Gastroesophageal sphincter (tissue), 3 donors: ENCODE measurements at regions not wholly inside any gene's neighbourhood (a gene's known extent, or its start where the extent isn't known, plus 50 kb on each side); places are given as distances from the start of the nearest gene placed in this dataset.

Experiments
- EP300 ChIP-seq: sonication (generic); formaldehyde crosslinking; IDR thresholded peaks from one replicate; pipeline ENCODE4 v1.6.1; 2017; ENCODE audit warnings: antibody characterized with exemption, mild to moderate bottlenecking
- POLR2A ChIP-seq, 2 donors: fragments of 450-650 bp; IDR thresholded peaks; one replicate each; pipeline ENCODE4 v1.6.1; 2017; ENCODE audit warnings: antibody characterized with exemption in 2 of 2, mild to moderate bottlenecking in 2 of 2, moderate library complexity in 1 of 2
- POLR2AphosphoS5 ChIP-seq: sonication (generic); formaldehyde crosslinking; IDR thresholded peaks from one replicate; pipeline ENCODE4 v1.6.1; 2017; ENCODE audit warnings: antibody characterized with exemption
- TF ChIP-seq, protein P1 (sequence below), 4 experiments: fragments of 200-600 bp in 2 of 4; fragments of 450-650 bp in 2 of 4; sonication (generic) in 1 of 4; IDR thresholded peaks; one replicate each; pipeline ENCODE4 v1.5.1; 2017 to 2019; ENCODE audit warnings: antibody characterized with exemption in 4 of 4, mild to moderate bottlenecking in 2 of 4, moderate library complexity in 2 of 4

DNA sequence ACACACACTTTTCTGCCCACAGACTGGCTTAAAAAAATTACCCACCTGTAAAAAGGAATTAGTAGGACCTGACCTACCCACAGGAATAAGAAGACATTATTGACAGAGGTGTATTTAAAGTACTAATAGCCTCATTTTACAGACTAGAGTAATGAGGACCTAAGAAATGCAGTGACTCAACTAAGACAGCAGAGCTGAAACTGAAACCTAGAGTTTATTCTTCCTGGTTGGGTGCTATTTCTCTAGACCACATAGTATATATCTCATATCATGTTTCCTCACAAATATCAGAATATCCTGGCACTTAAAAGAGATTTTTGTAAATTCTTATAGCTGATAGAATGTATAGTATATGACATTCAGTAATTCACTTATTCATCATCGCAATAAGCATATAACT, 435.0 kb downstream of the MAGEE1 start:
- TF ChIP-seq, protein P1, sequence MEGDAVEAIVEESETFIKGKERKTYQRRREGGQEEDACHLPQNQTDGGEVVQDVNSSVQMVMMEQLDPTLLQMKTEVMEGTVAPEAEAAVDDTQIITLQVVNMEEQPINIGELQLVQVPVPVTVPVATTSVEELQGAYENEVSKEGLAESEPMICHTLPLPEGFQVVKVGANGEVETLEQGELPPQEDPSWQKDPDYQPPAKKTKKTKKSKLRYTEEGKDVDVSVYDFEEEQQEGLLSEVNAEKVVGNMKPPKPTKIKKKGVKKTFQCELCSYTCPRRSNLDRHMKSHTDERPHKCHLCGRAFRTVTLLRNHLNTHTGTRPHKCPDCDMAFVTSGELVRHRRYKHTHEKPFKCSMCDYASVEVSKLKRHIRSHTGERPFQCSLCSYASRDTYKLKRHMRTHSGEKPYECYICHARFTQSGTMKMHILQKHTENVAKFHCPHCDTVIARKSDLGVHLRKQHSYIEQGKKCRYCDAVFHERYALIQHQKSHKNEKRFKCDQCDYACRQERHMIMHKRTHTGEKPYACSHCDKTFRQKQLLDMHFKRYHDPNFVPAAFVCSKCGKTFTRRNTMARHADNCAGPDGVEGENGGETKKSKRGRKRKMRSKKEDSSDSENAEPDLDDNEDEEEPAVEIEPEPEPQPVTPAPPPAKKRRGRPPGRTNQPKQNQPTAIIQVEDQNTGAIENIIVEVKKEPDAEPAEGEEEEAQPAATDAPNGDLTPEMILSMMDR (IDR thresholded peaks at IDR 0.05): no peak
- TF ChIP-seq EP300: no peak
- TF ChIP-seq POLR2A (IDR thresholded peaks at IDR 0.05): no peak
- TF ChIP-seq POLR2AphosphoS5: no peak
